H1 (cell line): ENCODE measurements at regions not wholly inside any gene's neighbourhood (a gene's known extent, or its start where the extent isn't known, plus 50 kb on each side); places are given as distances from the start of the nearest gene placed in this dataset.

ENCODE experiments used
- CTCF ChIA-PET: fragments of 300-600 bp; sonication (Branson Sonifier 250); formaldehyde crosslinking; loops from one replicate; lab custom pipeline; 2021; ENCODE audit not compliant: partially characterized antibody; lab: Charles Lee
- POLR2A ChIA-PET: fragments of 300-600 bp; sonication (Branson Sonifier 250); formaldehyde crosslinking; loops from one replicate; lab custom pipeline; 2021; ENCODE audit warnings: inconsistent platforms; ENCODE audit not compliant: partially characterized antibody; lab: Charles Lee
- DNase-seq, 2 experiments: peaks; one replicate each; pipeline versions ENCODE4 v3.0.0 to v3.0.0-alpha.2; 2010 to 2022; ENCODE audit warnings: low spot score in 2 of 2, low read depth in 1 of 2, mixed read lengths in 1 of 2
- FAIRE-seq: peaks from 2 replicates; lab custom pipeline; 2011; peaks lifted over from hg19 to GRCh38; lab: Jason Lieb, UNC
- H2AFZ ChIP-seq: 2 replicates; pipeline ENCODE4 v1.8.1; 2012; ENCODE audit warnings: low read length, inconsistent platforms
- H2AK5ac ChIP-seq: 2 replicates; pipeline ENCODE4 v1.6.1; 2013; ENCODE audit warnings: low read depth, low read length
- H2BK120ac ChIP-seq: replicated peaks from 2 replicates; pipeline ENCODE3; 2013; ENCODE audit warnings: low read depth, low read length, inconsistent platforms
- H2BK12ac ChIP-seq: 2 replicates; pipeline ENCODE4 v1.6.1; 2013; ENCODE audit warnings: low read depth, low read length
- H2BK15ac ChIP-seq: 2 replicates; pipeline ENCODE4 v1.6.1; 2013; ENCODE audit warnings: low read length
- H2BK20ac ChIP-seq: 2 replicates; pipeline ENCODE4 v1.6.1; 2013; ENCODE audit warnings: low read length
- H2BK5ac ChIP-seq: 2 replicates; pipeline ENCODE4 v1.6.1; 2013; ENCODE audit warnings: low read depth, low read length
- H3K14ac ChIP-seq: 2 replicates; pipeline ENCODE4 v1.6.1; 2013; ENCODE audit warnings: inconsistent platforms; ENCODE audit not compliant: insufficient read length
- H3K18ac ChIP-seq: 2 replicates; pipeline ENCODE4 v1.6.1; 2013; ENCODE audit warnings: low read length; ENCODE audit errors: extremely low read depth
- H3K23ac ChIP-seq: 2 replicates; pipeline ENCODE4 v1.6.1; 2013; ENCODE audit warnings: inconsistent platforms; ENCODE audit not compliant: insufficient read length
- H3K23me2 ChIP-seq: 2 replicates; pipeline ENCODE4 v1.6.1; 2013; ENCODE audit warnings: low read depth, low read length
- H3K27ac ChIP-seq: 2 replicates; pipeline ENCODE4 v1.6.1; 2011; ENCODE audit warnings: low read depth, low read length, inconsistent platforms
- H3K27me3 ChIP-seq, 4 experiments: replicated peaks in 1 of 4; 1 replicate in 1 of 4; 2 replicates in 3 of 4; pipeline versions ENCODE4 v1.6.1 to v1.8.1; 2011 to 2013; ENCODE audit warnings: low read length in 3 of 4, mild to moderate bottlenecking in 3 of 4, inconsistent platforms in 2 of 4, mixed read lengths in 2 of 4, moderate library complexity in 1 of 4; ENCODE audit not compliant: control insufficient read depth in 3 of 4, insufficient read depth in 3 of 4; ENCODE audit errors: extremely low read depth in 1 of 4
- H3K36me3 ChIP-seq, 4 experiments: 2 replicates each; pipeline versions ENCODE4 v1.6.1 to v1.8.1; 2011 to 2013; ENCODE audit warnings: mild to moderate bottlenecking in 4 of 4, low read length in 3 of 4, moderate library complexity in 2 of 4, control low read depth in 1 of 4, inconsistent platforms in 1 of 4; ENCODE audit not compliant: insufficient read depth in 4 of 4, control insufficient read depth in 2 of 4
- H3K4ac ChIP-seq: replicated peaks from 2 replicates; pipeline ENCODE3; 2013; ENCODE audit warnings: low read length, low read depth, mixed read lengths, inconsistent platforms; ENCODE audit not compliant: insufficient read length
- H3K4me1 ChIP-seq, 4 experiments: replicated peaks in 1 of 4; 1 replicate in 1 of 4; 2 replicates in 3 of 4; pipeline versions ENCODE4 v1.6.1 to v1.8.1; 2011 to 2013; ENCODE audit warnings: low read length in 3 of 4, inconsistent platforms in 2 of 4, mixed read lengths in 1 of 4; ENCODE audit not compliant: insufficient read depth in 4 of 4, control insufficient read depth in 3 of 4
- H3K4me2 ChIP-seq, 2 experiments: 2 replicates each; pipeline versions ENCODE4 v1.6.1 to v1.8.1; 2011 to 2013; ENCODE audit warnings: low read depth in 2 of 2, low read length in 2 of 2, control low read depth in 1 of 2, inconsistent platforms in 1 of 2, mild to moderate bottlenecking in 1 of 2; ENCODE audit not compliant: insufficient read depth in 1 of 2
- H3K4me3 ChIP-seq, 4 experiments: fragments of 200-600, 300-600 bp in 1 of 4; sonication (generic), shearing (Covaris generic), sonication (Bioruptor Twin) in 1 of 4; 2 replicates each; pipeline versions ENCODE4 v1.5.1 to v1.8.1; 2011 to 2016; ENCODE audit warnings: low read length in 4 of 4, low read depth in 3 of 4, control low read depth in 2 of 4, inconsistent platforms in 2 of 4, mild to moderate bottlenecking in 2 of 4, mixed read lengths in 1 of 4, moderate library complexity in 1 of 4; ENCODE audit not compliant: insufficient read depth in 2 of 4; ENCODE audit errors: extremely low read depth in 1 of 4
- H3K56ac ChIP-seq: replicated peaks from 2 replicates; pipeline ENCODE3; 2013; ENCODE audit warnings: low read depth, mild to moderate bottlenecking, mixed read lengths, low read length, inconsistent platforms; ENCODE audit not compliant: insufficient read length
- H3K79me1 ChIP-seq: 2 replicates; pipeline ENCODE4 v1.6.1; 2013; ENCODE audit warnings: low read depth, low read length, control low read depth
- H3K79me2 ChIP-seq, 2 experiments: 2 replicates each; pipeline versions ENCODE4 v1.6.1 to v1.8.1; 2012 to 2013; ENCODE audit warnings: low read length in 2 of 2, mild to moderate bottlenecking in 2 of 2, inconsistent platforms in 1 of 2; ENCODE audit not compliant: insufficient read depth in 2 of 2, control insufficient read depth in 1 of 2
- H3K9ac ChIP-seq, 4 experiments: replicated peaks in 1 of 4; 1 replicate in 1 of 4; 2 replicates in 3 of 4; pipeline versions ENCODE4 v1.6.1 to v1.8.1; 2011 to 2013; ENCODE audit warnings: low read depth in 3 of 4, low read length in 3 of 4, control low read depth in 2 of 4, mild to moderate bottlenecking in 2 of 4, moderate library complexity in 2 of 4, inconsistent platforms in 1 of 4; ENCODE audit errors: extremely low read depth in 1 of 4
- H3K9me3 ChIP-seq, 2 experiments: 2 replicates each; pipeline versions ENCODE4 v1.6.1 to v1.8.1; 2012 to 2013; ENCODE audit warnings: mild to moderate bottlenecking in 2 of 2, moderate library complexity in 2 of 2, control low read depth in 1 of 2, inconsistent platforms in 1 of 2, low read depth in 1 of 2, low read length in 1 of 2, mixed read lengths in 1 of 2; ENCODE audit not compliant: insufficient read depth in 2 of 2
- H4K20me1 ChIP-seq, 2 experiments: replicated peaks in 1 of 2; 2 replicates each; pipeline versions ENCODE3 to v1.8.1; 2011 to 2013; ENCODE audit warnings: inconsistent platforms in 2 of 2, low read length in 2 of 2, mild to moderate bottlenecking in 1 of 2; ENCODE audit not compliant: insufficient read depth in 2 of 2, control insufficient read depth in 1 of 2
- H4K5ac ChIP-seq: 2 replicates; pipeline ENCODE4 v1.6.1; 2013; ENCODE audit warnings: low read length, low read depth, mixed read lengths, inconsistent platforms; ENCODE audit not compliant: insufficient read length
- H4K8ac ChIP-seq: 2 replicates; pipeline ENCODE4 v1.8.0; 2013; ENCODE audit warnings: mild to moderate bottlenecking, moderate library complexity, low read length, inconsistent platforms; ENCODE audit not compliant: insufficient read depth; ENCODE audit errors: extremely low read depth
- H4K91ac ChIP-seq: replicated peaks from 2 replicates; pipeline ENCODE3; 2013; ENCODE audit warnings: low read length, mixed read lengths, inconsistent platforms; ENCODE audit not compliant: insufficient read length
- CHD2 ChIP-seq: IDR thresholded peaks from 2 replicates; pipeline ENCODE4 v1.6.1; 2012; ENCODE audit warnings: low read length, improper control_type of control experiment
- CREB1 ChIP-seq: IDR thresholded peaks from 2 replicates; pipeline ENCODE4 v1.6.1; 2012; ENCODE audit warnings: inconsistent platforms
- EGR1 ChIP-seq: IDR thresholded peaks from 2 replicates; pipeline ENCODE4 v1.6.1; 2011; ENCODE audit warnings: low read depth, low read length, borderline replicate concordance
- HDAC6 ChIP-seq: IDR thresholded peaks from one replicate; pipeline ENCODE4 v1.7.1; 2012; ENCODE audit warnings: low read depth, mild to moderate bottlenecking, inconsistent platforms, low read length, moderate library complexity
- MAFK ChIP-seq: IDR thresholded peaks from 2 replicates; pipeline ENCODE4 v1.6.1; 2012; ENCODE audit warnings: low read depth, mild to moderate bottlenecking, improper control_type of control experiment, low read length
- NRF1 ChIP-seq: IDR thresholded peaks from 2 replicates; pipeline ENCODE4 v1.6.1; 2011; ENCODE audit warnings: mild to moderate bottlenecking, low read depth, low read length, improper control_type of control experiment
- RFX5 ChIP-seq: IDR thresholded peaks from 2 replicates; pipeline ENCODE4 v1.6.1; 2011; ENCODE audit warnings: low read depth, low read length, improper control_type of control experiment, borderline replicate concordance
- RXRA ChIP-seq: IDR thresholded peaks from 2 replicates; pipeline ENCODE4 v1.6.1; 2011; ENCODE audit warnings: low read depth, mild to moderate bottlenecking, low read length, moderate library complexity; ENCODE audit not compliant: insufficient read depth
- SP2 ChIP-seq: IDR thresholded peaks from 2 replicates; pipeline ENCODE4 v1.6.1; 2012; ENCODE audit warnings: mild to moderate bottlenecking, low read length, inconsistent platforms
- SUZ12 ChIP-seq: fragments of 200-600 bp; sonication (generic); IDR thresholded peaks from 2 replicates; pipeline ENCODE4 v1.6.1; 2012; ENCODE audit warnings: mild to moderate bottlenecking, inconsistent platforms, low read length, moderate library complexity, mixed read lengths
- TBP ChIP-seq: IDR thresholded peaks from 2 replicates; pipeline ENCODE4 v1.6.1; 2011; ENCODE audit warnings: low read depth, low read length, improper control_type of control experiment
- TCF12 ChIP-seq: IDR thresholded peaks from 2 replicates; pipeline ENCODE4 v1.6.1; 2011; ENCODE audit warnings: low read depth, mild to moderate bottlenecking, low read length
- TEAD4 ChIP-seq: IDR thresholded peaks from 2 replicates; pipeline ENCODE4 v1.6.1; 2012; ENCODE audit warnings: low read depth, low read length, inconsistent platforms, mixed read lengths
- WGBS, 2 experiments: shearing (Covaris generic) in 1 of 2; methylation state at CpG; one replicate each; pipeline versions ENCODE4 v1.1.6 to v1.1.7; 2013 to 2015; ENCODE audit warnings: low lambda C conversion rate in 2 of 2, mixed read lengths in 2 of 2, inconsistent platforms in 1 of 2, low coverage in 1 of 2, missing lambda C conversion rate in 1 of 2; ENCODE audit not compliant: insufficient replicate concordance in 2 of 2, insufficient coverage in 1 of 2, insufficient read length in 1 of 2; ENCODE audit errors: extremely low coverage in 1 of 2, missing lambda C conversion rate in 1 of 2; 5-methylcytosine and 5-hydroxymethylcytosine counted together
- TF ChIP-seq, protein P1 (sequence below): IDR thresholded peaks from 2 replicates; pipeline ENCODE4 v1.6.1; 2011; ENCODE audit warnings: low read length, improper control_type of control experiment
- TF ChIP-seq, protein P2 (sequence below): IDR thresholded peaks from 2 replicates; pipeline ENCODE4 v1.6.1; 2012; ENCODE audit warnings: inconsistent platforms

DNA sequence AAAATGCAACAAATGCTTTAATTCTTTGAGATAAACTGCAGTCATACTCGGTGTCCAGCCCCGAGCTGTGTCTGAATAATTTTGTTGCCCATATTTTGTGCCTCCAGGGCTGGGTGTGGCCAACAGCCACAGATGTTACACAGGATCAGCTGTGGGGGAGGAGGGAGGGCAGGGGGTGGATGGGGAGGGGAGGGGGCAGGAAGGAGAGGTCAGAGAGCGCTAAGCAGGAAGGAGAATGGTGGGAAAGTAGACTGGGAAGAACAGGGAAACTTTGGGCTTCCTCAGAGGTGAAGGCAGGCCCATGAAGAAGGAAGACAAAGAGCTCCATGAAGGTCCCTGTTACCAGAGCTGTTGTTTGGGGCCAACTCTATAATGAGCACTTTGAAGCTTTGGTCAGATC, 295.8 kb downstream of the COG6 start:
- Histone ChIP-seq H3K4me1 (peaks cover 0 to 7% (median 0%) of the 10 kb centered on the region in 4 experiments; a peak in 3 of 7 replicates), H2BK5ac (no peak overlapping the region), H3K4me3 (no peak overlapping the region), H4K8ac (no peak overlapping the region), H3K18ac (no peak overlapping the region), H3K23ac (no peak overlapping the region), H3K56ac (no peak overlapping the region), H3K4ac (no peak overlapping the region), H3K9ac (no peak overlapping the region), H4K20me1 (no peaks in the 10 kb centered on the region), H4K91ac (no peak overlapping the region), H2AFZ (no peak overlapping the region), H3K4me2 (no peak overlapping the region), H3K36me3 (no peaks in the 10 kb centered on the region), H4K5ac (no peak overlapping the region), H3K27ac (no peak overlapping the region), H2AK5ac (no peak overlapping the region), H2BK120ac (no peak overlapping the region), H3K79me1 (no peaks in the 10 kb centered on the region), H2BK15ac (no peak overlapping the region), H3K79me2 (no peaks in the 10 kb centered on the region), H3K9me3 (no peaks in the 10 kb centered on the region), H3K27me3 (no peaks in the 10 kb centered on the region), H3K14ac (no peak overlapping the region), H3K23me2 (0 out of 2 replicates have a peak, but pooled peaks cover 2% of the 10 kb centered on the region), H2BK20ac (no peak overlapping the region), H2BK12ac (no peak overlapping the region)
- DNase-seq, result no peak
- FAIRE-seq, result no peak
- POLR2A ChIA-PET, result no interaction called here
- 84% methylated on average over 2 of the region's 3 CpGs; no CpG with 5 or more reads in 1 of the 2 experiments for WGBS, 2 experiments
- CTCF ChIA-PET, result interaction anchor here (6.3 kb wide), 1 partner anchor 8 kb away, joined by 55 read pairs; no protein-coding TSS in a partner anchor
- TF ChIP-seq TEAD4, result no peak
- TF ChIP-seq NRF1, result no peak
- TF ChIP-seq MAFK, result no peak
- TF ChIP-seq CREB1, result no peak
- no peak for TF ChIP-seq RXRA
- TF ChIP-seq EGR1, result no peak
- TF ChIP-seq CHD2, result no peak
- no peak for TF ChIP-seq HDAC6
- no peak for TF ChIP-seq TBP
- TF ChIP-seq, protein P1, sequence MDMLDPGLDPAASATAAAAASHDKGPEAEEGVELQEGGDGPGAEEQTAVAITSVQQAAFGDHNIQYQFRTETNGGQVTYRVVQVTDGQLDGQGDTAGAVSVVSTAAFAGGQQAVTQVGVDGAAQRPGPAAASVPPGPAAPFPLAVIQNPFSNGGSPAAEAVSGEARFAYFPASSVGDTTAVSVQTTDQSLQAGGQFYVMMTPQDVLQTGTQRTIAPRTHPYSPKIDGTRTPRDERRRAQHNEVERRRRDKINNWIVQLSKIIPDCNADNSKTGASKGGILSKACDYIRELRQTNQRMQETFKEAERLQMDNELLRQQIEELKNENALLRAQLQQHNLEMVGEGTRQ, result no peak
- no peak for TF ChIP-seq RFX5
- no peak for TF ChIP-seq TCF12
- no peak for TF ChIP-seq SP2
- TF ChIP-seq SUZ12, result no peak
- TF ChIP-seq, protein P2, sequence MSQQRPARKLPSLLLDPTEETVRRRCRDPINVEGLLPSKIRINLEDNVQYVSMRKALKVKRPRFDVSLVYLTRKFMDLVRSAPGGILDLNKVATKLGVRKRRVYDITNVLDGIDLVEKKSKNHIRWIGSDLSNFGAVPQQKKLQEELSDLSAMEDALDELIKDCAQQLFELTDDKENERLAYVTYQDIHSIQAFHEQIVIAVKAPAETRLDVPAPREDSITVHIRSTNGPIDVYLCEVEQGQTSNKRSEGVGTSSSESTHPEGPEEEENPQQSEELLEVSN, result no peak
